ENCODE measurements at regions not wholly inside any gene's neighbourhood (a gene's known extent, or its start where the extent isn't known, plus 50 kb on each side); places are given as distances from the start of the nearest gene placed in this dataset.
A peak's percentile ranks its signal among the peaks of the same experiment; 100 is the strongest.

DNA sequence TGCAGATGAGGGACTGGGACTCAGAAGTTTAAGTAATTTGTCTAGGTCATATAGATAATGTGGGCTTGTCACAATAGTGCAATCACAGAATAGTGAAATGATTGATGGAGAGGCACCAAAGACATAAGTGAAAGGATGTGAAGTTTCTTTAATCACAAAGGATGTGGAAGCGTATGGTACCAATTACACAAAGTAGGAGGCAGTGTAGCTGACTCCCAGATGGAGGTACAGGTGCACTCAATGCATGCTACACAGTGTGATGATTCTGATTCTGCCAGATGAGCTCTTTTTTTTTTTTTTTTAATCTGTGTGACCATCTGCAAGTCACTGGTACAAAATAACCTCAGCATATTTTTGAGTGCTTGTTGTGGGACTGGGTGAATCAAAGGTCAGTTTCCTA lies 411.3 kb downstream of the SPRY1 start:
- H3K9me3 ChIP-seq: no peaks in the 10 kb centered on the region
- TF ChIP-seq, protein P1, sequence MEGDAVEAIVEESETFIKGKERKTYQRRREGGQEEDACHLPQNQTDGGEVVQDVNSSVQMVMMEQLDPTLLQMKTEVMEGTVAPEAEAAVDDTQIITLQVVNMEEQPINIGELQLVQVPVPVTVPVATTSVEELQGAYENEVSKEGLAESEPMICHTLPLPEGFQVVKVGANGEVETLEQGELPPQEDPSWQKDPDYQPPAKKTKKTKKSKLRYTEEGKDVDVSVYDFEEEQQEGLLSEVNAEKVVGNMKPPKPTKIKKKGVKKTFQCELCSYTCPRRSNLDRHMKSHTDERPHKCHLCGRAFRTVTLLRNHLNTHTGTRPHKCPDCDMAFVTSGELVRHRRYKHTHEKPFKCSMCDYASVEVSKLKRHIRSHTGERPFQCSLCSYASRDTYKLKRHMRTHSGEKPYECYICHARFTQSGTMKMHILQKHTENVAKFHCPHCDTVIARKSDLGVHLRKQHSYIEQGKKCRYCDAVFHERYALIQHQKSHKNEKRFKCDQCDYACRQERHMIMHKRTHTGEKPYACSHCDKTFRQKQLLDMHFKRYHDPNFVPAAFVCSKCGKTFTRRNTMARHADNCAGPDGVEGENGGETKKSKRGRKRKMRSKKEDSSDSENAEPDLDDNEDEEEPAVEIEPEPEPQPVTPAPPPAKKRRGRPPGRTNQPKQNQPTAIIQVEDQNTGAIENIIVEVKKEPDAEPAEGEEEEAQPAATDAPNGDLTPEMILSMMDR (IDR thresholded peaks at IDR 0.05): no peak
- no peaks in the 10 kb centered on the region for H3K27me3 ChIP-seq
- H3K27ac ChIP-seq: no peak overlapping the region
- H3K36me3 ChIP-seq: no peaks in the 10 kb centered on the region
- intact Hi-C loops (cut with DNase I): no loop called here
- DNase-seq (no peak), ATAC-seq (no peak)
- no peak overlapping the region for H3K4me3 ChIP-seq
- peaks cover 0 to 24% (median 7%) of the 10 kb centered on the region in 9 donors for H3K4me1 ChIP-seq
- 100% methylated on average over 1 of the region's 1 CpG for WGBS, 2 donors

DNA sequence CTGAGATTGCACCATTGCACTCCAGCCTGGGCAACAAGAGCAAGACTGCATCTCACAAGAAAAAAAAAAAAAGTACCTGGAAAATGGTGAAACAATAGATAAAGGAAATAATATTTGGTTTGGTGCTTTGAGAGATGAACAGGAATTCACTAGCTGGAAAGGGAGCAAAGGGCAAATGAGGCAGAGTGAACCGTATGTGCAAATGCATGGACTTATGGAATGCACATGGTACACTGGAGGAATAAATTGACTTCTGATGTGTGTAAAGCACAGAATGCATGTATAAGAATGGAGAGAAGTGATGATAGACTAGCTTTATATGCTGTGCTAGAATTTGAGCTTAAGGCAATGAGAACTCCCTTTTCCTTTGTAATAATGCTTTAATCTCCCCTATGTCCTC lies 413.3 kb downstream of the SPRY1 start:
- no peak overlapping the region for H3K4me3 ChIP-seq
- no peaks in the 10 kb centered on the region for H3K36me3 ChIP-seq
- no peak for ATAC-seq
- TF ChIP-seq, protein P1 (IDR thresholded peaks at IDR 0.05): no peak
- H3K4me1 ChIP-seq: peaks cover 0 to 11% (median 0%) of the 10 kb centered on the region in 9 donors
- no peak for DNase-seq
- no peaks in the 10 kb centered on the region for H3K9me3 ChIP-seq
- WGBS, 2 donors: 94 to 97% methylated on average over 1 of the region's 1 CpG
- no peak overlapping the region for H3K27ac ChIP-seq
- intact Hi-C loops (cut with DNase I): no loop called here
- H3K27me3 ChIP-seq: no peaks in the 10 kb centered on the region

DNA sequence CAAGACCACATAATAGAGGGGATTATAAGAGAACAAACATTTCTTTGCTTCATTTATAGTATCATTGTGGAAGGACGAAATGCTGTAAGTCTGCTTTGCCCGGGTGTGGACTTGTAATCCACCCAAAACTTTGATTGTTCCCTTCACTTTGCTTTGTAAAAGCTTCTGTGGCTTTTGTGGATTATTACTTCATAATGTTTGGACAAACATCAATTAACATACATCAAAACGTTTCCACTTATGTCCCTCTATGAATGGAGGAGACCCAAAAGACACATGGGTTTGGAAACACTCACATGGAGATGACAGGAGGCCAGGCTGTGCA lies 415.4 kb downstream of the SPRY1 start:
- intact Hi-C loops (cut with DNase I): no loop called here
- H3K4me1 ChIP-seq: peaks cover 0 to 7% (median 0%) of the 10 kb centered on the region in 9 donors
- WGBS, 2 donors: 71 to 72% methylated on average over 3 of the region's 3 CpGs
- H3K36me3 ChIP-seq: no peaks in the 10 kb centered on the region
- no peak for DNase-seq
- H3K27ac ChIP-seq: peak overlapping the region in 4 of 10 donors; percentile 6 to 64 (median 30)
- H3K4me3 ChIP-seq: peak overlapping the region in 2 of 10 donors; percentile 16 to 25
- H3K27me3 ChIP-seq: no peaks in the 10 kb centered on the region
- TF ChIP-seq, protein P1 (IDR thresholded peaks at IDR 0.05): no peak
- ATAC-seq: no peak
- H3K9me3 ChIP-seq: no peaks in the 10 kb centered on the region

DNA sequence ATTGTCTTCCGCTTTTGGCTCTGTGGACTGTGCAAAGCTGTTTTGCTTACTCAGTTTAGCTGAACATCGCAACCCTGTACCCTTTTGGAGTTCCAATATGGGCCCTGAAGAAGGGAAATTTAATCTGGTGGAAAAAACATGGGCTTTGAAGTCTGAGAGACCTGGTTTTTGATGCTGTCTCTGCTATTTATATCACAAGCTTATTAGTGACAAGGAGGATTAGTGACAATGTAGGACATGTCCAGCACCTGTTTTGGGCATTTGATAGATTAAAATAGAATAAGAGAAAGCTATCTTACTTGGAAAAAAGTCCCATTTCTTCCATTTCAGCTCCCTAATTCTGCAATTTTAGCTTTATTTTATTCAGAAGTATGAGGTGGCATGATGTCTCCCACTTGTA lies 417.3 kb downstream of the SPRY1 start:
- 99 to 100% methylated on average over 2 of the region's 2 CpGs for WGBS, 2 donors
- H3K9me3 ChIP-seq: no peaks in the 10 kb centered on the region
- TF ChIP-seq, protein P1 (IDR thresholded peaks at IDR 0.05): no peak
- H3K27ac ChIP-seq: no peak overlapping the region
- no peaks in the 10 kb centered on the region for H3K27me3 ChIP-seq
- H3K4me3 ChIP-seq: no peak overlapping the region
- H3K4me1 ChIP-seq: peaks cover 0 to 7% (median 0%) of the 10 kb centered on the region in 9 donors
- intact Hi-C loops (cut with DNase I): no loop called here
- no peak for DNase-seq
- ATAC-seq: no peak
- H3K36me3 ChIP-seq: no peaks in the 10 kb centered on the region

DNA sequence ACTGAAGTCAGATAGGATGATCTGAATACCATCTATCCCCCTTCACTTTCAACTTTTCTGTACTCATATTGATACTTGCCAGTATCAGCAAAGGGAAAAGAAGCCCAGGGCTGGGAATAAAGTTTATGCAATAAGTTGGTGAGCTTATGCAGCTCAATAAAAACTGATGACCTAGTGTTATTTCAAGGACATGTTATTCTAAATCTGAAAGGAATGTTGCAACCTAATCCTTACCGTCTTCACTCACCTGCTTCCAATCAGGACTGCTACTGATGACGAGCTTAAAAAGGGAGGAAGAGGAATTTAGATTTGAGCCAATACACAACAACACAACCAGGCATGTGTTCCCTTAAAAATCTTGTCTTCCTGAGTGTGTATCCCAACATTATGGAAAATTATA lies 419.9 kb downstream of the SPRY1 start:
- intact Hi-C loops (cut with DNase I): no loop called here
- Histone ChIP-seq H3K9me3 (no peaks in the 10 kb centered on the region), H3K27me3 (no peaks in the 10 kb centered on the region), H3K27ac (no peak overlapping the region), H3K36me3 (no peaks in the 10 kb centered on the region), H3K4me3 (no peak overlapping the region), H3K4me1 (peaks cover 0 to 7% (median 0%) of the 10 kb centered on the region in 9 donors)
- DNase-seq (no peak), ATAC-seq (no peak)
- 38 to 60% methylated on average over 2 of the region's 2 CpGs for WGBS, 2 donors
- TF ChIP-seq, protein P1 (IDR thresholded peaks at IDR 0.05): no peak
